HepG2 (cell line): ENCODE measurements at regions not wholly inside any gene's neighbourhood (a gene's known extent, or its start where the extent isn't known, plus 50 kb on each side); places are given as distances from the start of the nearest gene placed in this dataset.

Experiments
- ATAC-seq: fragments of 200-7000 bp; cut with Tn5 transposase; 3 replicates; pipeline ENCODE4 v1.9.1; 2020; ENCODE audit warnings: mild to moderate bottlenecking, moderate library complexity
- BruUV-seq: library from RNA; stranded (reverse); fragments of 400-500 nt; replicated peaks from 2 replicates; lab custom pipeline; 2021; lab: Mats Ljungman, UMichigan
- CTCF ChIA-PET: fragments of 300-600 bp; formaldehyde crosslinking; extraction: SDS; loops from one replicate; lab custom pipeline; 2021; ENCODE audit warnings: low total read pairs, inconsistent platforms, low intra/inter-chr PET ratio; lab: Yijun Ruan, JAX
- POLR2A ChIA-PET: fragments of 350-600 bp; sonication (Branson Sonifier 250); formaldehyde crosslinking; loops from one replicate; lab custom pipeline; 2020; ENCODE audit warnings: antibody characterized with exemption, inconsistent platforms; lab: Yijun Ruan, JAX
- DNase-seq: peaks from one replicate; pipeline ENCODE4 v3.0.0-alpha.2; 2015; ENCODE audit warnings: low spot score
- FAIRE-seq: peaks from 3 replicates; lab custom pipeline; 2011; peaks lifted over from hg19 to GRCh38; lab: Jason Lieb, UNC
- H2AFZ ChIP-seq: one replicate; pipeline ENCODE4 v1.6.1; 2011; ENCODE audit warnings: low read length, inconsistent platforms
- H3K27ac ChIP-seq: fragments of 300-600 bp; 3 replicates; pipeline ENCODE4 v1.8.0; 2011; ENCODE audit warnings: mixed run types, mild to moderate bottlenecking, mixed read lengths, low read length, inconsistent platforms; ENCODE audit not compliant: insufficient read depth; ENCODE audit errors: extremely low read length
- H3K27me3 ChIP-seq, 2 experiments: fragments of 200-600 bp in 1 of 2; 2 replicates in 1 of 2; 3 replicates in 1 of 2; pipeline versions ENCODE4 v1.6.0 to v1.8.0; 2011; ENCODE audit warnings: low read length in 2 of 2, mild to moderate bottlenecking in 2 of 2, moderate library complexity in 2 of 2, inconsistent platforms in 1 of 2; ENCODE audit not compliant: insufficient read depth in 2 of 2, control insufficient read depth in 1 of 2
- H3K36me3 ChIP-seq, 2 experiments: fragments of 200-600 bp in 1 of 2; replicated peaks in 1 of 2; 2 replicates in 1 of 2; 3 replicates in 1 of 2; pipeline versions ENCODE4 v1.5.1 to v1.8.0; 2011; ENCODE audit warnings: low read length in 2 of 2, inconsistent platforms in 1 of 2; ENCODE audit not compliant: insufficient read depth in 2 of 2, control insufficient read depth in 1 of 2
- H3K4me1 ChIP-seq: 2 replicates; pipeline ENCODE4 v1.5.1; 2012; ENCODE audit warnings: low read length, inconsistent platforms; ENCODE audit not compliant: insufficient read depth
- H3K4me2 ChIP-seq: 2 replicates; pipeline ENCODE4 v1.6.0; 2011; ENCODE audit warnings: low read depth, low read length, inconsistent platforms
- H3K4me3 ChIP-seq, 3 experiments: fragments of 200-600 bp in 1 of 3; sonication (generic), shearing (Covaris generic) in 1 of 3; replicated peaks in 1 of 3; 2 replicates each; pipeline ENCODE4 v1.5.1; 2011 to 2016; ENCODE audit warnings: low read length in 3 of 3, inconsistent platforms in 2 of 3, low read depth in 2 of 3, mild to moderate bottlenecking in 2 of 3, control low read depth in 1 of 3, mixed read lengths in 1 of 3; ENCODE audit not compliant: insufficient read depth in 1 of 3
- H3K79me2 ChIP-seq: one replicate; pipeline ENCODE4 v1.6.1; 2011; ENCODE audit warnings: low read length, inconsistent platforms; ENCODE audit not compliant: insufficient read depth
- H3K9ac ChIP-seq: 2 replicates; pipeline ENCODE4 v1.6.0; 2011; ENCODE audit warnings: mild to moderate bottlenecking, low read depth, low read length, inconsistent platforms; ENCODE audit not compliant: insufficient read depth
- H3K9me3 ChIP-seq: 2 replicates; pipeline ENCODE4 v1.5.1; 2012; ENCODE audit warnings: mild to moderate bottlenecking, low read length
- H4K20me1 ChIP-seq: 2 replicates; pipeline ENCODE4 v1.6.0; 2011; ENCODE audit warnings: inconsistent platforms, mild to moderate bottlenecking, low read length, moderate library complexity; ENCODE audit not compliant: insufficient read depth
- CTCF ChIP-seq: sonication (generic); formaldehyde crosslinking; IDR thresholded peaks from 2 replicates; pipeline ENCODE4 v1.5.0; 2020; ENCODE audit warnings: mild to moderate bottlenecking, missing genetic modification reagents, moderate library complexity
- ELF3 ChIP-seq: IDR thresholded peaks from 2 replicates; pipeline ENCODE4 v1.6.1; 2016; ENCODE audit warnings: missing genetic modification reagents, missing compliant biosample characterization
- HOXA5 ChIP-seq: sonication (generic); formaldehyde crosslinking; IDR thresholded peaks from 2 replicates; pipeline ENCODE4 v1.4.0; 2020; ENCODE audit warnings: missing genetic modification reagents
- MAF1 ChIP-seq: sonication (generic); formaldehyde crosslinking; IDR thresholded peaks from 2 replicates; pipeline ENCODE4 v1.5.0; 2020; ENCODE audit warnings: missing genetic modification reagents, borderline replicate concordance
- PCBP2 ChIP-seq: fragments of 200-400 bp; formaldehyde crosslinking; optimal IDR thresholded peaks from 2 replicates; pipeline ENCODE3; 2018; ENCODE audit warnings: low read length, low read depth; ENCODE audit not compliant: poor library complexity, severe bottlenecking
- SMC3 ChIP-seq: IDR thresholded peaks from 2 replicates; pipeline ENCODE4 v1.6.1; 2011; ENCODE audit warnings: low read length, improper control_type of control experiment
- STAG1 ChIP-seq: sonication (generic); formaldehyde crosslinking; IDR thresholded peaks from 2 replicates; pipeline ENCODE4 v1.4.0; 2020; ENCODE audit warnings: missing genetic modification reagents
- ZFX ChIP-seq: sonication (generic); formaldehyde crosslinking; IDR thresholded peaks from 2 replicates; pipeline ENCODE4 v1.4.0; 2020; ENCODE audit warnings: mild to moderate bottlenecking, low read depth, missing genetic modification reagents, moderate library complexity
- ZNF333 ChIP-seq: sonication (generic); formaldehyde crosslinking; IDR thresholded peaks from 2 replicates; pipeline ENCODE4 v1.4.0; 2020; ENCODE audit warnings: mild to moderate bottlenecking, missing genetic modification reagents, borderline replicate concordance
- ZNF660 ChIP-seq: sonication (generic); formaldehyde crosslinking; IDR thresholded peaks from 2 replicates; pipeline ENCODE4 v1.5.1; 2020; ENCODE audit warnings: mild to moderate bottlenecking, low read depth, missing genetic modification reagents, borderline replicate concordance
- ZNF670 ChIP-seq: sonication (generic); formaldehyde crosslinking; IDR thresholded peaks from 2 replicates; pipeline ENCODE4 v1.8.0; 2022; ENCODE audit warnings: mild to moderate bottlenecking, missing genetic modification reagents, borderline replicate concordance
- WGBS: methylation state at CpG from one replicate; pipeline ENCODE4 v1.1.6; 2017; ENCODE audit warnings: low lambda C conversion rate; 5-methylcytosine and 5-hydroxymethylcytosine counted together
- in situ Hi-C: cut with HindIII; loops from 2 replicates; pipeline ENCODE4 v1.10.0; 2017; ENCODE audit warnings: low pct_unique_long_range_greater_than_20kb; ENCODE audit not compliant: extremely low pct_ligation_motif_present
- intact Hi-C: fragments of 100-400 bp; cut with micrococcal nuclease; formaldehyde crosslinking; loops from one replicate; pipeline ENCODE4 v1.10.0; 2022; ENCODE audit not compliant: unreplicated experiment

GRCh38 chr7:54877683-54878082 is 118.7 kb upstream of the SEC61G start:
- Histone ChIP-seq H3K36me3 (no peaks in the 10 kb centered on the region), H3K9me3 (no peaks in the 10 kb centered on the region), H3K79me2 (no peaks in the 10 kb centered on the region), H3K27ac (no peak overlapping the region), H3K9ac (no peak overlapping the region), H3K4me1 (peaks cover 48% of the 10 kb centered on the region), H3K27me3 (no peaks in the 10 kb centered on the region), H3K4me3 (no peak overlapping the region), H2AFZ (no peak overlapping the region), H4K20me1 (no peaks in the 10 kb centered on the region), H3K4me2 (no peak overlapping the region)
- FAIRE-seq (no peak), DNase-seq (peak; percentile 24), ATAC-seq (peak; percentile 77)
- intact Hi-C loops (loop anchor here (5.0 kb wide), 1 partner anchor 255 kb away; no protein-coding TSS in a partner anchor), in situ Hi-C loops (no loop called here)
- WGBS, result 39% methylated on average over 2 of the region's 2 CpGs
- CTCF ChIA-PET, result interaction anchor here (1.5 kb wide), 2 partner anchors 377 to 378 kb away, joined by 4 read pairs; no protein-coding TSS in a partner anchor
- POLR2A ChIA-PET, result interaction anchor here (1.0 to 1.5 kb wide), 2 partner anchors 202 to 311 kb away, joined by 3 to 4 read pairs; no protein-coding TSS in a partner anchor
- TF ChIP-seq ZNF660 (CRISPR knock-in tag) (no peak), PCBP2 (no peak), CTCF (CRISPR knock-in tag) (peak; percentile 57), HOXA5 (CRISPR knock-in tag) (no peak), ZNF333 (CRISPR knock-in tag) (no peak), STAG1 (CRISPR knock-in tag) (peak; percentile 74), SMC3 (peak; percentile 54; the same call in 1 of the 2 replicates), ELF3 (CRISPR knock-in tag) (peak; percentile 70), ZNF670 (CRISPR knock-in tag) (no peak), ZFX (0 out of 2 replicates have a peak, but pooled peaks have one; percentile 30), MAF1 (CRISPR knock-in tag) (no peak)
- BruUV-seq, result no TSS peak
